A673 (cell line): ENCODE measurements at regions not wholly inside any gene's neighbourhood (a gene's known extent, or its start where the extent isn't known, plus 50 kb on each side); places are given as distances from the start of the nearest gene placed in this dataset.

Experiments
- CTCF ChIP-seq: fragments of 300-800, 200-600 bp; sonication (generic); conservative IDR thresholded peaks from 2 replicates; pipeline ENCODE4 v1.5.1; 2017; ENCODE audit warnings: low read depth, mild to moderate bottlenecking, antibody characterized with exemption, low read length, moderate library complexity, mixed read lengths
- EZH2 ChIP-seq: fragments of 200-600 bp; sonication (generic); IDR thresholded peaks from 2 replicates; pipeline ENCODE4 v1.6.1; 2017; ENCODE audit warnings: borderline replicate concordance, low read depth, mild to moderate bottlenecking, mixed read lengths, antibody characterized with exemption, low read length; ENCODE audit not compliant: poor library complexity, severe bottlenecking

GRCh38 chr5:88552426-88552825, 283.8 kb upstream of the TMEM161B start:
- no peak for TF ChIP-seq CTCF
- TF ChIP-seq EZH2, result no peak
